Left forelimb (tissue), 1 donor: ENCODE measurements at regions not wholly inside any gene's neighbourhood (a gene's known extent, or its start where the extent isn't known, plus 50 kb on each side); places are given as distances from the start of the nearest gene placed in this dataset.

Experiments used
- DNase-seq: peaks from one replicate; pipeline ENCODE4 v3.0.0-alpha.2; 2018; ENCODE audit warnings: low spot score

DNA sequence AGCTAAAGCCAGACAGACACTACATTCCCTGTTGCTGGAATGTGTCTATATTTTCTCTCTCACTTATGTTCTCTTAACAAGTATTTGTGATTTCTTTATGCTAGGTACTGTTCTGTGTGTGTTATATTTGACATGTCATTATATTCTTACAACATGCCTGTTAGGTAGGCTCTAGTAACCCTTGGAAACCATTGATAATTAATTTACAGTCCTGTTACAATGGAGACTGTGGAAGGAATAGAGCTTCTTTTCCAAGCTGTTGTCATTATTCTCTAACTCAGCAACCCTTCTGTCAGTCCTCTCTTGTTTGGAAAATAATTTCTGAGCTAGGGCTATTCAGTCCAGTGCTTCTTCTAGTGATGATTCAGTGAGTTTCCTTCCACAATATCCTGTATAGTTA is 419.1 kb upstream of the BOD1L1 start:
- no peak for DNase-seq

DNA sequence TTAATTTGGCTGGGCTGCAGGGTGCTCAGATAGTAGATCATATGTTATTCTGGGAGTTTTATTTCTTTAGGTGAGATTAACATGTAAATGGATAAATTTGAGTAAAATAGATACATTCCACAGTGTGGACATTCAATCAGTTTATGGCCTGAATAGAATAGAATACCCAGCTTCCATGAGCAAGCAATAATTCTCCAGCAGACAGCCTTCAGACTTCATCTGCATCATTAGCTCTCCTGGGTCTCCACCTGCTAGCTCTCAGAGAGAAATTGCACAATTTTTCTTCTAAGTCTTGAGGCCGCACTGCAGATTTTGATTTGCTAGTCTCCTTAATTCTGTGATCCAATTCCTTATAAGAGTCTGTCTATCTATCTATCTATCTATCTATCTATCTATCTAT is 420.3 kb upstream of the BOD1L1 start:
- no peak for DNase-seq

DNA sequence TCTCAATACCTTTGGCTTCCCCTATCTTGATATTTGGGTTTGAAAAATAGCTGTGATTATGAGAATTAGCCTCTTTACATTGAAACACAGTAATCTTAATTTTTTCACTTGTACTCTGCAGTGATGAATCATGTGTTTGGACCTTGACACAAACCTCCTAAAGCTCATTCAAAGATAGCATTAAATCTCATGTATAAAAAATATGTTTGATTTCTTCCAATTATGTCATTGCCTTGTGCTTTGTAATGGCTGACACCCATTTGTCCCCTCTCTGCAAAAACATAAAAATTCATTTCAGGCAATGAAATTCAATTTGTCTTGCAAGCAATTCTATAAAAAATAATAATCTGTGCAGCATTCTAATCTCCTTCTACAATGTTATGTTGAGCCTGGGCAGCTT is 422.4 kb upstream of the BOD1L1 start:
- no peak for DNase-seq

DNA sequence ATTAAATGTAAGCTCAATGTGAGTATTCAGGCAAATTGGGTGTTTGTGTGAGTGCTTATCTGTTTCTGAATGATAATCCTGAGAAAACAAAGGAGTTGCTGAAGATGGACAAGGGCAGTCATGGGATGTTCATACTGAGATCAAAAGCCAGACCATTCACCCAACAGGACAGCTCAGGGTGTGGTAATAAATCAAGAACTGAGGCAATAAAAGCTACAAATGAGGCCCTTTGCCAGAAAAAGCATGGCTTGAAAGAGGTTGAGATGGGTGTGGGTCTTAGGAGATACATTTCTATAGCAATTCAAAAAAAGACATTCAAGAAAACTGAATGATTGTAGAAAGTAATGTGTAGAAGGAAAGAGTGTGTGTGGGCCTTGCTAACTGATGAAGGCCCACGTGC is 425.8 kb upstream of the BOD1L1 start:
- DNase-seq, result no peak

DNA sequence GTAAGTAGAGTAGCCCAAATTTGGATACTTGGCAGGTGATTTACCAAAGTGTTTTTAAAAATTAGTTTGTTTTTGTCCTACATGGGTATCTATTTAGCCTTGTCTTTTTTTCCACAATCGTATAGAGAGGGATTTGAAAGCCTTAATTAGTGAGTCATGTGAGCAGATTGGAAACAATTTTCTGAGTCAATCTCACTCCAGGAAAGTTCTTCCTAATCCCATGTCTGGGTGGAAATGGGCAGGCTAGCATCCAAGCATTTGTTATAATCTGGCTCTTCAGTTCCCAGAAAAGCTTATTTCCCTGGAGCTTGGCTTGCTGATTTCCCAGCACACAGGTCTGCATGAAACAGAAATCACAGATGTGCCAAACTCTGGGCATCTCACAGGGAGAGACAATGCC is 426.9 kb upstream of the BOD1L1 start:
- DNase-seq, result no peak

DNA sequence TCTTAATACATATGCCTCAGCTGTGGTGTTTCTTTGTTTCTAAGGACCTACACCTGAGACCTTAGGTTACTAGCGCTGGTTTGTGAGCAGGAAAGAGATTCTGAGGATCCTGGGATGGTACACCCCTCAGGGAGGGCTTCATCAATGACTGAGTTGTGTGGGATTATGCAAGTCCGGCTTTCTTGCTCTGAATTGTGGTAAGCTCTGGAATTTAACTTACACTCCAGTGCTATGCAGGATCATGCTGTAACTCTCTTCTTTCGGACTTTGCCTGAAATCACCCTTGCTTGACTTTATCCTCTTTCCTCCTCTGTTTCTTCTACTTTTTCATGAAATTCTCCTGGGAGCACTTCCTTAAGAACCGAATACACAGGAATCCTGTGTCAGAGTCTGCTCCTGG is 431.5 kb upstream of the BOD1L1 start:
- no peak for DNase-seq

DNA sequence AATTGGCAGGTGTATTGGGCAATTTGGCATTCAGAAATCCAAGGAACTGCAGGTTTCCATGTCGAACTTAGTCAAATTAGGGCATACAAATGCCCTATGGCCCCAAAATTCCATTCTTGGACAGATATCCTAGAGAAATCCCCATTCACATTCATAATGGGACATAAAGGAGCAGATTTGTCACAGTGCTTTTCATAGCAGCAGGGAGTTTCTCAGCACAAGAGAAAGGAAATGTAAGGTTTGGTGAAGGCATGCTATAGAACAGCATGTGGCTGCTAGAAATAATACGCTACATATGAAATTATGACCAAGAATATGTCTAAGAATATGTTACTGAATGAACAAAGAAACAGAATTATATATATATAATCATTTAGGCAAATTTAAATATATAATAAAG is 437.5 kb upstream of the BOD1L1 start:
- no peak for DNase-seq

DNA sequence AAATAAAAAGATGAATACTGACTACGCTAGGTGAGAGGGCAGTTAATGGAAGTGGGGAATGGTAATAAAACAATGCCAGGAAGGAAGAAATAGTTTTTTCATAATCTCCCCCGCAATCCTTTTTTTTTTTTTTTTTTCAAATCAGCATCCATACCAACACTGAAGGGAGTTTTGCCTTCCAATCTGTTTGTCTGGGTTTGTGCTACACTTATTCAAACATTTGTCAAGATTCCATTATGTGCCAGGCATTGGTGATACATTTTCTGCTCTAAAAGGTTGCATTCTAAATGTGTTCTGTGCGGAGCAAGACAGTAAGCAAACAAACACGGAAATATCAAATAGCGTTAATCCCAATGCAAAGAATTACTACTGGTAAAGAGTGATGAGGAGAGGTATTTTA is 437.9 kb upstream of the BOD1L1 start:
- no peak for DNase-seq

DNA sequence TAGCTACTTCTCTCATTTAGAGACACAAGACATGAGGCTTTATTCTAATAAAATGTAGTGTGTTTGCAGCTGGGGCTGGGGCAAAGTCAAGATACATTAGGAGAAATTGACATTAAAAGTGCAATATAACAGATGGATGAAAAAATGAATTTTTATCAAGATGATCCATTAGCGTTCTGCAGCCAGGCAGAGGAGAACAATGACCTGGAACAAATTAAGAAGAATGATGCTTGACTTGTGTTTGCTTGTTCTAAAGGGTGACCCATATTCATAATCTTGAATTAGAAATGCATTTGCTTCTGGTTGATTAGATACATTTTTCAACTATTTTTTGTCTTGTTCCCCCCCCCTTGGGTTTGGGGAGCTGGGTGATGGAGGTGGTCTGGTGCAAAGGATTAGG is 439.5 kb upstream of the BOD1L1 start:
- DNase-seq, result no peak

DNA sequence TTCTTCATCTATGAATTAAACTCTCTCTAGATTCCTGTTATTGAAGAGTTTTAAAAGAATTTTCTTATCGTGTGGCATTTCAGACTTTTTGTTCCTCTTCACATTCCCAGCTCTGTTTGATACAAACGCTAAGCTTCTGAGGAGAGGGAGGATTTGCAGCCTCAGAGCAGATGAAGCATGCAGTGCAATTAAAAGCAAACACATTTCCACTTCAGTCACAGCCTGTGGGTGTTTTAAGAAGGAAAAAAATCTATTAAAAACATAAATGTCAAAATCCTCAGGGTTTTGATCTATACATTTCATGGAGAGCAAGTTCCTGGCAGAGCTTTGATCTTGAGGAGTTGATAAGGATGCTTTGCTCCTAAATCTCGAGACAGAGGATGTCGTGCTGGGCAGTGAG is 442.4 kb upstream of the BOD1L1 start:
- no peak for DNase-seq

DNA sequence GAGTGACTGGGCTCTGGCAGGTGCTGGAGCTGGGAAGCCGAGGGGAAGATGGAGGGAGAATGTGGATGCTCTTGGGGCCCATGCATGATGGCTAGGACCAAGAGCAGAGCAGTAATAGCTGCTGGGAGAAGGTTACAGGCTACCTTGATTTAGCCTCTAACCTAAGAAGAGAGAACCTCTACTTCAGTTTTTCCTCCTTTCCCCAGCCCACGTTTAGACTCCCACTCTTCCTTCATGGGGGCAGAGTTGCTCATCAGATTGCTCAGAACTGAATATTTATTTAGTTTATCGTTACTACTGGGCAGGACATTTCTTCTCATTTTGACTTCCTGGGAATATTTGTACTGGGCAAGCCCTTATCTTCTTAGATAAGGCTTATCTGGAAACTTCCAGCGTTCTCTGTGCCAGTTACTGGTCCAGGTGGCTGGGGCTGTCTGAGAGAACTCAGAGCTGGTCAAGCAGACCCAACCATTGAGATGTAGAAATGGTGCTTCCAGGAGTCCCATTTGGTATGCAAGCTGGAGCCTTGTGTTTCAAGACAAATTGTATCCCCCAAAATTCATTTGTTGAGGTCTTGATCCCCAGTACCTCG is 442.9 kb upstream of the BOD1L1 start:
- DNase-seq, result no peak

DNA sequence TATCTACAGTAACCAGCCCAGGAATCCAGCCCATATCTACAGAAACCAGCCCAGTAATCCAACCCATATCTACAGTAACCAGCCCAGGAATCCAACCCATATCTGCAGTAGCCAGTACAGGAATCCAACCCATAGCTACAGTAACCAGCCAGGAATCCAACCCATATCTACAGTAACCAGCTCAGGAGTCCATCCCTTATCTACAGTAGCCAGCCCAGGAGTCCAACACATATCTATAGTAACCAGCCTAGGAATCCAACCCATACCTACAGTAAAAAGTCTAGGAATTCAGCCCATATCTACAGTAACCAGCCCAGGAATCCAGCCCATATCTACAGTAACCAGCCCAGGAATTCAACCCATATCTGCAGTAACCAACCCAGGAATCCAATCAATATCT is 445.0 kb upstream of the BOD1L1 start:
- DNase-seq, result no peak

DNA sequence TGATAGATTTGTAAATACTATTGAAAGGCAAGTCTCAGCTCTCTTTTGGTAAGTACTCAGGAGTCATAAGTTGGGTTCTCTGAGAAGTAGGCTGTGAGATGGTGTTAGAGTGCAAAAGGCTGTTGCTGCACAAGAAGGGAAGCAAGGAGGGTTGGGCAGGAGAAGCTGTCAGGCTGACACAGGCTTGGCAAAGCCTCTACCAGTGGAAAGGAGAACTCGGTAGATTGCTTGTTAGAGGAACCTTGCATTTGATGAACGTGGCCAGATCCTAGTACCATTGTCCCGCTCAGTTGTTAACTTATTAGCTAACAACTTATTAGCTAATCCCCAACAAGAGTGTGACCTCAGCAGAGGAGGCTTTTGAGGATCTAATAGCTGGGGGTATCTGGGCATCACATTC is 449.3 kb upstream of the BOD1L1 start:
- DNase-seq, result no peak

DNA sequence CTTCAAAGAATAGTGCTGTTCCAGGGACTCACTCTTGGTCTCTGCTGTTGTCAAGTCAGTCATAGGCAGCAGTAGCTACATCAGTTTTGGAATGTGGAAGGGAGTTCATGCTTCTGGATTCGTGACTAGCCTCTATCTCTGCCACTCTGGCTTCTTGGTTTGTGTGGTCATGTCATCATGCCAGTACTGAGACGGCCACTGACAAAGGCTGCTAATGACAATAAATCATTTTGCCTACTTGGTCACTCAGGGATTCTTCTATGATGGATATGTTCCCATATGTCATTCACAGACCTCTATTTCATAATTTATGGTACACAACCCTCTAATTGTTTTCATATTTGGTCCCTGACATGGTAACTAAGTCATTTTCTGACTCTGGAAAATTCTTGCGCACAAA is 450.8 kb upstream of the BOD1L1 start:
- DNase-seq, result no peak

DNA sequence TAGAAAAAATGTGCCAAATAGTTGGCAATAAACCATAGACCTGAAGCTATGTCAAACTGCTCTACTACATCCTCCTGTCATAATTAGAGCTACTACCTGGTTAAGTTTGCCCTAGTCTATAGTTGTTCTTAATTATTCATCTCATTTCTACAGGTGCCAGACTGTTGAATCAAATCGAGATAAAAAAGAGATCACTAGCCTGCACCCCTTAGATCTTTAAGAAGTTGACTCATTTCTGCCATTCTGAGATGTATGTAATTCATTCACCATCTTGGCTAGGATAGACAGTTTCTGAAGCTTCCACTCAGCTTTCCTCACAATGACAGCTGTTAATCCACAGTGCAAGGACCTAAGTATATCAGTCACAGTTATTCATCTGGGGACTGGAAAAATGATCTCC is 452.1 kb upstream of the BOD1L1 start:
- no peak for DNase-seq

DNA sequence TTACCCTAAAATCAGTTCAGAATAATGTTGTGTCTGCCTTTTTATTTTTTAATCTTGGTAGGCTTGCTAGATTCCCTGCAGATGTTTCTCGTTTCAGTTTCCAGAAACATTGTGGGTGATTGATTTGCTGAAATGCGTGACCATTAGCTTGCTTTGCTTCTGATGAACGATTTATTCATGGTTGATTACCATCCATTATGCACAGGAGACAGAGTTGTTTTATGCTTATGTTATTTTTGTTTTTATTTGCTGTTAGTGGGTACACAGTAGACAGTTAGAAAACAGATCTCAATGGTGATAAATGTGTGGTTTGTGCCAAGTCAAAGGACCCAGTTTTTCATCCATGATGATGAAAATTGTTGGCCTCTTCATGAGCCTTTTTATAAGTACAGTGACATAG is 455.6 kb upstream of the BOD1L1 start:
- DNase-seq, result no peak

DNA sequence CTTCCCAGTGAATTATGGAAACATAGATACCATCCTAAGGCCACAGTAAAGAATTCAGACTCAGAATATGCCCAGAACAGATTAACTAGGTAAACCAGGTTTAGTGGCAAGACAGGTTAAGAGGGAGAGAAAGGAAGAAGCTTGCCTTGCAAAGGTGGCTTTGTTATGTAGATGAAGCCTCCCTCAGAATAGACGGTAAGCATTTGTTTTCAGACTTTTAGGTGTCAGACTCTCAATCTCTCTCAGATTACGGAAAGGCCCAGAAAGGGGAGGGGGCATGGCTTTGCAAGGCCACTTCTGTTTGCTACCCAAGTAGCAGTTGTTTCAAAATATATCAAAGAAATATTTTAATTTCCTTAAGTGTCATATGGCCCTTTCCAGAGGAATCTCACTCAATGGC is 457.1 kb upstream of the BOD1L1 start:
- DNase-seq, result no peak

DNA sequence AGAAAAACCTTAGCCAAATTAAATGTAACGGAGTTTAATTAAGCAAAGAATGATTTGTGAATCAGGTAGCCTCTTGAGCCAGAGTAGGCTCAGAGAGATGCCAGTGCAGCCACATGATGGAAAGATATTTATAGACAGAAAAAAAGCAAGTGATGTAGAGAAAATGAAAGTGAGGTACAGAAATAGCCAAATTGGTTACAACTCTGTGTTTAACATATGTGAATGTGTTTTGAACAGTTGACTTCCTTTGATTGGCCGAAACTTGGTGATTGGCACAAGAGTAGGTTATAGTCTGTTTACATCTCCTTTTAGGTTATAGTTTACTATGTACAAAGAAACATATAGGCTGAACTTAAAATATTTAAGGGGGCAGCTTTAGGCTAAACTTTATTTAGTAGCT is 459.9 kb upstream of the BOD1L1 start:
- DNase-seq, result no peak

DNA sequence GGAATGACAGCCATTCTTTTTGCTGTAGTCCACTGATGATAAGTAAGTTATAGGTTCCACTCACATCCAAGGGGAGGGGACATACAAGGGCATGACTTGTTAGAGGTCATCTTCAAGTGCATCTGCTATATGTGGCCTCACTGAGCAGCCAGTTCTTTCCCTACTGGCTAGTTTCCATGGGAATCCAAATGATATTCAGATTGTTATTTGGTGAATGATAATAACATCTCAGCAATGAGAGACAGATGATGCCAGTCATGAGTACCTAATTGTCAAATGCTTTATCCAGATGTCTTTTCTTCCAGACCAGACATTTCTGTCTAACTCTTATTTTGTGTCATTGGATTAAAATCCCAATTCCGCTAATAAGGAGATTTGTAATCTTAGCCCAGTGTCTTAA is 460.4 kb upstream of the BOD1L1 start:
- no peak for DNase-seq

DNA sequence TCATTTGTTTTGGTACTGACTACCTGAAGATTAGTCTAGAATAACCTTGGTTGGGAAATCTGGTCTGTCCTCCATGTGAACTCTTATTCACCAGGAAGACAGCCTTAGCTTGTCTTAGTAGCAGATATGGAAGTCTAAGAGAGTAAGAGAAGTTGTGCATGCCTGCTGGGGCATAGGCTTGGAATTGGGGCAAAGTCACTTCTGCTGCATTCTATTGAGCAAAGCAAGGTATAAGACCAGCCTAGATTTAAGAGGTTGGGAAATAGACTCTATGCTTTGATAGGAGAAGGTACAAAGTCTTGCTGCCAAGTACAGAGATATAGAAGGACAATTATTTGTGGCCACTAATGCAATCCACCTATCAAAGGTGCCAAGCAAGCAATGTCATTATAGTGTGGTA is 464.0 kb upstream of the BOD1L1 start:
- DNase-seq, result no peak

DNA sequence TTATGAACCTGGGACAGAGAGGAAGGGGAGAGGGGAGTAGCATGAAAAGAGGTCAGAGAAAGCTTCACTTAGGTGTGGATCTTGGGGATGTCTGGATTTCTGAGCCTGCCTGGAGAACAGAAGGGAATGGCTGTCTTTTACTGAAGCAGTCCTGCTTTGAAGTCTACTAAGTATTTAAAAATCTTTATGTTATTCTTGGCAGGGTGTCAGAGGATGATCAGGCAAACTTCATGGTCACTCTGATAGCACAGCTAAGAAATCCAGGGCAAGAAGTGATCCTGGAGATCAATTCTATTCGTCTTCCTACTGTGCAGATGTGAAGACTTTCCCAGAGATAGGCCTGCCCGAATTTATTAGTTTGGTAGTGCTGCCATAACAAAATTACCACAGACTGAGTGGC is 464.4 kb upstream of the BOD1L1 start:
- DNase-seq, result no peak

DNA sequence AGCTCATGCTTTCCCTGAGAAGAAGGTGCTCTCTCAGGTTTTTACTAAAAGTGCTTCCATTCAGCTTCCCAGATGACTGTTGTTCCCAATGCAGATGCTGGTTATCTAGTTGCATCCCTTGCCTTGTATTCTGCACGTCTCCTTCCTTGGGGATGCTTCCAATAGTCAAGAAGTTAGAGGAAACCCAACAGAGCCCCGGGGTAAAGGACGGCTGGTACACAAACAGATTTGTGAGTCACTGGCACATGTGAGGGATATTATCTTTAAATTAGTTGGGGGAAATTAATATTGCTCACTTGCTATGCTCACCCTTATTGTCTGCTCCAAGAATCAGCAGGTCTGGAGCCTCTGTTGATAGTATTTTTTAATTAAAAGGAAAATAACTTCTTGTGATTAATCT is 465.2 kb upstream of the BOD1L1 start:
- DNase-seq, result no peak

DNA sequence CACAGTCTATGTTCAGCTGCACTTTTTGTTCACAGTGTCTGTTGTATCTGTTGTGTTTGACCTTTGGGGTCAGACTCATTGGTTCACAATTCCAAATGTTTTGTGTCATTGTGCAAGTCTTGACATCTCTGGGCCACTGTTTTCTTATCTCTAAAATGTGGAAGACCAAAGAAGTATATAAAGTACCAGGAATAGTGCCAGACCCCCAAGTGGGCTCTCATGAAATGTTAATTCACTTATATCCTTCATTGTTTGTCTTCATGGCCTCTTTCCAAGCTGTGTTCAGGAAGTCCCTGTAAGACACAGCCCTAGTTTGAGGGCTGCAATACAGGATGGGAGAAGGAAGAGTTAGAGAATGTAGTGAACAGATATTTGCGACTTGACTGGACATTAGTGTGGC is 468.3 kb upstream of the BOD1L1 start:
- DNase-seq, result no peak

DNA sequence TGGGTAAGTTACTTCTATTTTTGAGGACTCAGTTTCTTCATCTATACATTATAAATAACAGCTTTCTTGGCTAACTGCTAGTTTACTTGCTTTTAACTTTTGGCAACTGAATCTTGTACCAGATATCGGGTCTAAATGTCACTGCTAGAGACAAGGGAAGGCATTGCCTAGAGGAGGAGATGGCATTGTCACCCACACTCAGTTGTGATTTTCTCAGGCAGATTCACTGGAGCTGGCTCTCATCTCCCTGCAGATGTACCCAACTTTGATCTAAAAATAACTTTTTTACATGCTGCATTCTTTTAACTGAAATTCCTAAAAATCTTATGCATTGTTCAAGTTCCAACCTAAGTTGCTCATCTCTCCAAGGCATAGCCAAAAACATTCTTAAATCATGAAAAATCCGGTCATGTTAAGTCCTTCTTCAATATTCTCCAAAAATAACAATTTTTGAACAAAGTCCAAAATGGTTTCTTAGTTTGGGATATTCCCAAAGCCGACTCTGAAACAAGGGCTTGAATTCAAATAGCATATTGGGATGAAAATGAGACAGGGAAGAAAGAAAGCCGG is 469.0 kb upstream of the BOD1L1 start:
- no peak for DNase-seq

DNA sequence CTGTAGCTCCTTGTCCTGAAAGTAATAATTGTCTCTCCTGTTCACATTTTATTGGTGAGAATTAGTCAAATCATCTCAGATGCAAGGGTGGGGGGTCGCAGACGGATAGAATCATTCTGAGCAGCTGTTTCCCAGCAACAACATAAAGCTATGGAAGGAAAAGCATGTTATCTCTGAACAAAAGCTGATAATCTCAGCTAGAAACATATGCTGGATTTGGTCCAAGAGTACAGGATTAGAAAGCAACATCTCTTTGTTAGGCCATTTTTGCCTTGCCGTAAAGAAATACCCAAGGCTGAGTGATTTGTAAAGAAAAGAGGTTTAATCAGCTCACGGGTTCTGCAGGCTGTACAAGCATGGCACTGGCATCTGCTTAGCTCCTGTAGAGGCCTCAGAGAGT is 472.8 kb upstream of the BOD1L1 start:
- no peak for DNase-seq
